ENCODE measurements at regions not wholly inside any gene's neighbourhood (a gene's known extent, or its start where the extent isn't known, plus 50 kb on each side); places are given as distances from the start of the nearest gene placed in this dataset.

DNA sequence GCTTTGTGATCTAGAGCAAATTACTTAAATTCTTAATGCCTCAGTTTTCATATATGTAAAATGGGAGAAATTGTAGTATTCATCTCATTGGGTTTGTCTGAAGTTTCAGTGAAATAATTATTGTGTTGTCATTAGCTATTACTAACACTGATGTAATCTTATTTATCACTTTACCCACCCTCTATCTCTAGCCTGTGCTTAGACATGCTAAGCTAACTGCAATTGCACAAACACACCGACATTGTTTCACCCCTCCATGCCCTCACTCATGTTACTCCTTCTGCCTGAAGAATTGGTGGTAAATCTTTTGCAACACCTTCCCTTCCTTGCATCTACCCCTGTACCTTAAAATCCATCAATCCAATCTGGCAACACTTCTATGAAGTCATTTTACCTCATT lies 241.6 kb downstream of the BCAT1 start:
- ATAC-seq (no peak), DNase-seq (no peak)
- Mint-ChIP-seq H3K4me3 (no peak overlapping the region), H3K9me3 (no peaks in the 10 kb centered on the region), H3K27me3 (no peaks in the 10 kb centered on the region), H3K27ac (no peak overlapping the region), H3K36me3 (ENCODE audit: low read depth) (no peaks in the 10 kb centered on the region), H3K4me1 (ENCODE audit: low read depth) (peaks cover 8% of the 10 kb centered on the region)
- ChIA-PET CTCF (no interaction called here), POLR2A (no interaction called here)
- intact Hi-C loops (cut with micrococcal nuclease), result no loop called here
- no peak for TF ChIP-seq CTCF (IDR thresholded peaks at IDR 0.05)

GRCh38 chr12:24705741-24706358 lies 243.1 kb downstream of the BCAT1 start:
- CTCF ChIA-PET, result interaction anchor here (1.2 to 1.6 kb wide), 2 partner anchors 13 to 71 kb away, joined by 3 read pairs; no protein-coding TSS in a partner anchor
- Mint-ChIP-seq H3K27me3 (no peaks in the 10 kb centered on the region), H3K9me3 (no peaks in the 10 kb centered on the region), H3K4me3 (no peak overlapping the region), H3K4me1 (ENCODE audit: low read depth) (peaks cover 10% of the 10 kb centered on the region), H3K27ac (no peak overlapping the region), H3K36me3 (ENCODE audit: low read depth) (no peaks in the 10 kb centered on the region)
- DNase-seq (peak; percentile 6), ATAC-seq (no peak)
- TF ChIP-seq CTCF (IDR thresholded peaks at IDR 0.05), result no peak
- POLR2A ChIA-PET, result no interaction called here
- intact Hi-C loops (cut with micrococcal nuclease), result no loop called here

- DNase-seq (no peak), ATAC-seq (no peak)
- no peak for TF ChIP-seq CTCF (IDR thresholded peaks at IDR 0.05)
- ChIA-PET POLR2A (no interaction called here), CTCF (interaction anchor here (1.2 kb wide), 1 partner anchor 12 kb away, joined by 3 read pairs; no protein-coding TSS in a partner anchor)
- no peaks in the 10 kb centered on the region for H3K27me3 Mint-ChIP-seq
- no peak overlapping the region for H3K4me3 Mint-ChIP-seq
- no peaks in the 10 kb centered on the region for H3K36me3 Mint-ChIP-seq (ENCODE audit: low read depth)
- no peaks in the 10 kb centered on the region for H3K9me3 Mint-ChIP-seq
- H3K27ac Mint-ChIP-seq, result no peak overlapping the region
- intact Hi-C loops (cut with micrococcal nuclease), result no loop called here
- peaks cover 10% of the 10 kb centered on the region for H3K4me1 Mint-ChIP-seq (ENCODE audit: low read depth)
Measured at GRCh38 chr12:24705216-24705615, 243.7 kb downstream of the BCAT1 start.

- ATAC-seq, result no peak
- H3K4me3 Mint-ChIP-seq, result no peak overlapping the region
- H3K27ac Mint-ChIP-seq, result no peak overlapping the region
- intact Hi-C loops (cut with micrococcal nuclease), result no loop called here
- H3K27me3 Mint-ChIP-seq, result peaks cover 2% of the 10 kb centered on the region
- H3K4me1 Mint-ChIP-seq (ENCODE audit: low read depth), result peaks cover 10% of the 10 kb centered on the region
- H3K9me3 Mint-ChIP-seq, result no peaks in the 10 kb centered on the region
- CTCF ChIA-PET, result no interaction called here
- TF ChIP-seq CTCF (IDR thresholded peaks at IDR 0.05), result no peak
- peak; percentile 21 for DNase-seq
- H3K36me3 Mint-ChIP-seq (ENCODE audit: low read depth), result no peaks in the 10 kb centered on the region
- POLR2A ChIA-PET, result no interaction called here
Measured at GRCh38 chr12:24701343-24701742, 247.6 kb downstream of the BCAT1 start.

- no peak for ATAC-seq
- H3K4me3 Mint-ChIP-seq, result no peak overlapping the region
- POLR2A ChIA-PET, result no interaction called here
- H3K27me3 Mint-ChIP-seq, result peaks cover 2% of the 10 kb centered on the region
- H3K9me3 Mint-ChIP-seq, result no peaks in the 10 kb centered on the region
- intact Hi-C loops (cut with micrococcal nuclease), result no loop called here
- H3K4me1 Mint-ChIP-seq (ENCODE audit: low read depth), result peaks cover 2% of the 10 kb centered on the region
- TF ChIP-seq CTCF (IDR thresholded peaks at IDR 0.05), result no peak
- CTCF ChIA-PET, result no interaction called here
- H3K36me3 Mint-ChIP-seq (ENCODE audit: low read depth), result no peaks in the 10 kb centered on the region
- H3K27ac Mint-ChIP-seq, result no peak overlapping the region
- DNase-seq, result no peak
Measured at GRCh38 chr12:24698972-24699371, 249.9 kb downstream of the BCAT1 start.
